ENCODE measurements at regions not wholly inside any gene's neighbourhood (a gene's known extent, or its start where the extent isn't known, plus 50 kb on each side); places are given as distances from the start of the nearest gene placed in this dataset.
"Not testable (repeated sequence)": the region's sequence is repeated elsewhere in the genome, so short reads cannot be mapped to it uniquely, and the experiment has no call there.

- no peak for TF ChIP-seq CTCF (IDR thresholded peaks at IDR 0.05; ENCODE audit: borderline replicate concordance, insufficient read depth, low read depth, low read length)
- H3K4me3 ChIP-seq (ENCODE audit: low read depth, low read length), result no peak overlapping the region
Measured at GRCh38 chr13:87557788-87558187, 113.4 kb upstream of the SLITRK5 start.

- H3K4me3 ChIP-seq (ENCODE audit: low read depth, low read length), result not testable (repeated sequence)
Measured at GRCh38 chr13:87561580-87561979, 109.6 kb upstream of the SLITRK5 start.

- H3K4me3 ChIP-seq (ENCODE audit: low read depth, low read length), result no peak overlapping the region
- no peak for TF ChIP-seq CTCF (IDR thresholded peaks at IDR 0.05; ENCODE audit: borderline replicate concordance, insufficient read depth, low read depth, low read length)
Measured at GRCh38 chr13:87570669-87571068, 100.5 kb upstream of the SLITRK5 start.

GRCh38 chr13:87582399-87582798, 88.8 kb upstream of the SLITRK5 start:
- TF ChIP-seq CTCF (IDR thresholded peaks at IDR 0.05; ENCODE audit: borderline replicate concordance, insufficient read depth, low read depth, low read length), result no peak
- H3K4me3 ChIP-seq (ENCODE audit: low read depth, low read length), result no peak overlapping the region

- no peak for TF ChIP-seq CTCF (IDR thresholded peaks at IDR 0.05; ENCODE audit: borderline replicate concordance, insufficient read depth, low read depth, low read length)
- no peak overlapping the region for H3K4me3 ChIP-seq (ENCODE audit: low read depth, low read length)
Measured at GRCh38 chr13:87590518-87590917, 80.7 kb upstream of the SLITRK5 start.

- H3K4me3 ChIP-seq (ENCODE audit: low read depth, low read length), result not testable (repeated sequence)
Measured at GRCh38 chr13:87604437-87604836, 66.7 kb upstream of the SLITRK5 start.

- no peak overlapping the region for H3K4me3 ChIP-seq (ENCODE audit: low read depth, low read length)
- no peak for TF ChIP-seq CTCF (IDR thresholded peaks at IDR 0.05; ENCODE audit: borderline replicate concordance, insufficient read depth, low read depth, low read length)
Measured at GRCh38 chr13:87607266-87607665, 63.9 kb upstream of the SLITRK5 start.

GRCh38 chr13:87614276-87614675, 56.9 kb upstream of the SLITRK5 start:
- no peak for TF ChIP-seq CTCF (IDR thresholded peaks at IDR 0.05; ENCODE audit: borderline replicate concordance, insufficient read depth, low read depth, low read length)
- no peak overlapping the region for H3K4me3 ChIP-seq (ENCODE audit: low read depth, low read length)
